PC-3 (cell line): ENCODE measurements at regions not wholly inside any gene's neighbourhood (a gene's known extent, or its start where the extent isn't known, plus 50 kb on each side); places are given as distances from the start of the nearest gene placed in this dataset.

Experiments
- CTCF ChIP-seq: fragments of 300-600 bp; sonication (generic); conservative IDR thresholded peaks from 2 replicates; pipeline ENCODE4 v1.5.1; 2017; ENCODE audit warnings: antibody characterized with exemption, low read depth, mild to moderate bottlenecking, low read length
- EZH2phosphoT487 ChIP-seq: fragments of 300-600 bp; sonication (generic); IDR thresholded peaks from 2 replicates; pipeline ENCODE4 v1.6.1; 2018; ENCODE audit warnings: mild to moderate bottlenecking, antibody characterized with exemption, low read length, borderline replicate concordance

GRCh38 chr14:97748616-97749015, 951.4 kb downstream of the VRK1 start:
- no peak for TF ChIP-seq CTCF
- no peak for TF ChIP-seq EZH2phosphoT487
